Uterus (tissue), 3 donors: ENCODE measurements at regions not wholly inside any gene's neighbourhood (a gene's known extent, or its start where the extent isn't known, plus 50 kb on each side); places are given as distances from the start of the nearest gene placed in this dataset.

Experiments
- DNase-seq, 2 donors: peaks; one replicate each; pipeline ENCODE4 v3.0.0-alpha.2; 2019 to 2020
- H3K27ac ChIP-seq, 2 donors: fragments of 200-600 bp; sonication (generic); 1 replicate in 1 of 2; 2 replicates in 1 of 2; pipeline ENCODE4 v1.5.1; 2016 to 2018
- H3K27me3 ChIP-seq, 2 donors: fragments of 200-600 bp; sonication (generic); one replicate each; pipeline ENCODE4 v1.5.1; 2018 to 2019; ENCODE audit warnings: control low read depth in 1 of 2
- H3K36me3 ChIP-seq, 2 donors: fragments of 200-600 bp; sonication (generic); one replicate each; pipeline ENCODE4 v1.5.1; 2019; ENCODE audit warnings: control low read depth in 1 of 2
- H3K4me1 ChIP-seq, 2 donors: fragments of 200-600 bp; sonication (generic); one replicate each; pipeline ENCODE4 v1.5.1; 2018 to 2019; ENCODE audit warnings: control low read depth in 1 of 2
- H3K4me3 ChIP-seq, 2 donors: fragments of 200-600 bp; sonication (generic); 1 replicate in 1 of 2; 2 replicates in 1 of 2; pipeline ENCODE4 v1.5.1; 2018 to 2019; ENCODE audit warnings: mild to moderate bottlenecking in 1 of 2
- H3K9me3 ChIP-seq, 2 donors: fragments of 200-600 bp; sonication (generic); one replicate each; pipeline ENCODE4 v1.5.1; 2019; ENCODE audit warnings: control low read depth in 1 of 2
- CTCF ChIP-seq, 4 experiments: fragments of 200-600 bp in 2 of 4; fragments of 450-650 bp in 2 of 4; sonication (generic) in 2 of 4; IDR thresholded peaks; one replicate each; pipeline ENCODE4 v1.5.1; 2016 to 2019; ENCODE audit warnings: antibody characterized with exemption in 4 of 4, mild to moderate bottlenecking in 2 of 4, moderate library complexity in 1 of 4
- POLR2A ChIP-seq, 2 donors: fragments of 450-650 bp; IDR thresholded peaks; one replicate each; pipeline ENCODE4 v1.6.1; 2016; ENCODE audit warnings: antibody characterized with exemption in 2 of 2, mild to moderate bottlenecking in 1 of 2, moderate library complexity in 1 of 2
- intact Hi-C: fragments of 100-400 bp; cut with DNase I; formaldehyde crosslinking; loops from one replicate; pipeline ENCODE4 v1.15.1; 2023; ENCODE audit warnings: low total_unique reads
- donor health status: DM: yes; HTN: yes; CAD: no.

GRCh38 chr7:25877802-25878789, 273.9 kb upstream of the NFE2L3 start:
- no peak overlapping the region for H3K4me3 ChIP-seq
- peaks cover 0 to 4% of the 10 kb centered on the region in 2 donors for H3K27me3 ChIP-seq
- TF ChIP-seq POLR2A (IDR thresholded peaks at IDR 0.05), result no peak
- TF ChIP-seq CTCF (IDR thresholded peaks at IDR 0.05), result no peak
- intact Hi-C loops, result no loop called here
- H3K27ac ChIP-seq, result no peak overlapping the region
- no peak for DNase-seq
- H3K4me1 ChIP-seq, result no peaks in the 10 kb centered on the region
- H3K9me3 ChIP-seq, result no peaks in the 10 kb centered on the region
- H3K36me3 ChIP-seq, result no peaks in the 10 kb centered on the region

- Histone ChIP-seq H3K4me3 (no peak overlapping the region), H3K36me3 (no peaks in the 10 kb centered on the region), H3K4me1 (no peaks in the 10 kb centered on the region), H3K27me3 (peaks cover 0 to 4% of the 10 kb centered on the region in 2 donors), H3K9me3 (no peaks in the 10 kb centered on the region), H3K27ac (no peak overlapping the region)
- no peak for DNase-seq
- TF ChIP-seq POLR2A (IDR thresholded peaks at IDR 0.05) (no peak), CTCF (IDR thresholded peaks at IDR 0.05) (no peak)
- intact Hi-C loops, result no loop called here
These were observed 272.2 kb upstream of the NFE2L3 start for GRCh38 chr7:25879799-25880198.

- Histone ChIP-seq H3K27me3 (peaks cover 0 to 4% of the 10 kb centered on the region in 2 donors), H3K4me3 (no peak overlapping the region), H3K4me1 (no peaks in the 10 kb centered on the region), H3K9me3 (no peaks in the 10 kb centered on the region), H3K27ac (no peak overlapping the region), H3K36me3 (no peaks in the 10 kb centered on the region)
- intact Hi-C loops, result no loop called here
- TF ChIP-seq POLR2A (IDR thresholded peaks at IDR 0.05) (no peak), CTCF (IDR thresholded peaks at IDR 0.05) (no peak)
- no peak for DNase-seq
These were observed 270.5 kb upstream of the NFE2L3 start for GRCh38 chr7:25881317-25882037.

GRCh38 chr7:25882151-25882773, 269.7 kb upstream of the NFE2L3 start:
- TF ChIP-seq POLR2A (IDR thresholded peaks at IDR 0.05) (no peak), CTCF (IDR thresholded peaks at IDR 0.05) (no peak)
- intact Hi-C loops, result no loop called here
- Histone ChIP-seq H3K27me3 (peaks cover 0 to 4% of the 10 kb centered on the region in 2 donors), H3K36me3 (no peaks in the 10 kb centered on the region), H3K4me3 (no peak overlapping the region), H3K27ac (no peak overlapping the region), H3K9me3 (no peaks in the 10 kb centered on the region), H3K4me1 (no peaks in the 10 kb centered on the region)
- DNase-seq, result no peak
